T-helper 1 cell (primary cell): ENCODE measurements at regions not wholly inside any gene's neighbourhood (a gene's known extent, or its start where the extent isn't known, plus 50 kb on each side); places are given as distances from the start of the nearest gene placed in this dataset.
"Not testable (repeated sequence)": the region's sequence is repeated elsewhere in the genome, so short reads cannot be mapped to it uniquely, and the experiment has no call there.

ENCODE experiments used
- DNase-seq, 5 donors: peaks; one replicate each; pipeline ENCODE4 v3.0.0-alpha.2; 2012 to 2020

GRCh38 chr16:50497592-50497991 lies 50.6 kb upstream of the NKD1 start:
- DNase-seq = no peak

- DNase-seq = no peak
Observed at GRCh38 chr16:50496990-50497389, 51.2 kb upstream of the NKD1 start.

DNA sequence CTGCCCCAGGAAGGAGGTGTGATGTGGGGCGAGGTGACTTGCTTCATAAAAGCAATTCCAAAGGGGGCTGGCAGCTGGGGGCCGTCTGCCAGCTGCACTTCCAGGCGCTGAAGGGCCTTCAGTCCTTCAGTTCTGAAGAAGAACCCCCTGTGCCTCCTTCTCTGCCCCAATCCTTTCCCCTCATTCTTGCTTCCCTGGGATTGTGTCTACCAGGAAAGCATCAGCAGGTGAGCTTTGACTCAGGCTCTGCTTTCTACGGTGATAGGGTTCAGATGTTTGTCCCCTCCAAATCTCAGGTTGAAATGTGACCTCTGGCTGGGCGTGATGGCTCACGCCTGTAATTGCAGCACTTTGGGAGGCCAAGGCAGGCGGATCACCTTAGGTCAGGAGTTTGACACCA lies 52.5 kb upstream of the NKD1 start:
- DNase-seq = no peak

DNA sequence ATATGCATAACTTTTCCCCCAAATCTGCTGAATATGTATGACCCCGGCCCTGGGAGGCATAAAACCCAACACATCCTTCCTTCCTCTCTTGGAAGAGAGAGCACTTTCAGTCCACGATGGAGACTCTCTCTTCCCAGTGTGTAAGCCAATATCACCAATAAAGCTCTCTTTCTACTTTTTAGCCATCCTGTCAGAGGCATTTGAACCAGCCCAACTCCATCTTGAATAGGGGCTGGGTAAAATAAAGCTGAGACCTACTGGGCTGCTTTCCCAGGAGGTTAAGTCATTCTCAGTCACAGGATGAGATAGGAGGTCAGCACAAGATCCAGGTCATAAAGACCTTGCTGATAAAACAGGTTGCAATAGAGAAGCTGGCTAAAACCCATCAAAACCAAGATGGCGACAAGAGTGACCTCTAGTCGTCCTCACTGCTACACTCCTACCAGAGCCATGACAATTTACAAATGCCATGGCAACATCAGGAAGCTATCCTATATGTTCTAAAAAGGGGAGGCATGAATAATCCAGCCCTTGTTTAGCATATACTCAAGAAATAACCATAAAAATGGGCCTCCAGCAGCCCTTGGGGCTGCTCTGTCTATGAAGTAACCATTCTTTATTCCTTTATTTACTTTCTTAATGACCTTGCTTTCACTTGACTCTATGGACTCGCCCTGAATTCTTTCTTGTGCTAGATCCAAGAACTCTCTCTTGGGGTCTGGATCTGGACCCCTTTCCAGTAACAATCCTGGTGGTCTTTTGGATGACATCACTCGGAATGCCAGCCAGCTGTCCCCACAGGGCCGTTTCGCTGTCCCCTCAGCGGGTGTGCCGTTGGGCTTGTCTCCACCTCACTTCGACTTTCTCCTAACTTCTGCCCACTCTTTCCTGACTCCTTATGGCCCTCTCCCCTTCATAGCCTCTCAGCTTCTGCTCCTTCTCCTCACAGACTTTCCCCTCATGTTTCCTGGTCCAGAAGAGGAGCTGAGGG lies 53.4 kb upstream of the NKD1 start:
- DNase-seq = no peak

DNA sequence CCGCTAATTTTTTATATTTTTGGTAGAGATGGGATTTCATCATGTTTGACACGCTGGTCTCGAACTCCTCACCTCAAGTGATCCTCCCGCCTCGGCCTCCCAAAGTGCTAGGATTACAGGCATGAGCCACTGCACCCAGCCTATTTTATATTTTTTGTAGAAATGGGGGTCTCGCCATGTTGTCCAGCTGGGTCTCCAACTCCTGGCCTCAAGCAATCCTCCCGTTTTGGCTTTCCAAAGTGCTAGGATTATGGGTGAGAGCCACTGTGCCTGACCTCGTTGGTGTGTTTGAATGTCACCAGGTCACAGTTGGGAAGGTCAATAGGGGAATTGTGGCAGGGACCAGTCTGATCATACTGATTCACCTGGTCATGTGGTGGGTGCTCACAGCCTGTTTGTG lies 56.7 kb upstream of the NKD1 start:
- DNase-seq = no peak

DNA sequence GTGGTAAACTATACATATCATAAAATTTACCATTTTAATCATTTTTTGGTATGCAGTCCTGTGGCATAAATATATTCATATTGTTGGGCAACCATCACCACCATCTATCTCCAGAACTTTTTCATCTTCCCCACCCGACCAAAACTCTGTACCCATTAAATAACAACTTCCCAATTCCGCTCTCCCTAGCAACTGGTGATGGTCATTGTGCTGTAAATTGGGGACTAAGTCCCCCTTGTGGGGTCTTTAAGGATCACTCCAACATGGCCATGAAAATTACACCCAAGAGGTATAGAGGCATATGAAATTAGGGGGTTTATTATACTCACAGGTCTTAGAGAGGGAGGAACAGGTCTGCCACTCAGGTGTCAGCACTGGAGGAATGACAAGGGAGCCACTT lies 57.4 kb upstream of the NKD1 start:
- DNase-seq = no peak

DNA sequence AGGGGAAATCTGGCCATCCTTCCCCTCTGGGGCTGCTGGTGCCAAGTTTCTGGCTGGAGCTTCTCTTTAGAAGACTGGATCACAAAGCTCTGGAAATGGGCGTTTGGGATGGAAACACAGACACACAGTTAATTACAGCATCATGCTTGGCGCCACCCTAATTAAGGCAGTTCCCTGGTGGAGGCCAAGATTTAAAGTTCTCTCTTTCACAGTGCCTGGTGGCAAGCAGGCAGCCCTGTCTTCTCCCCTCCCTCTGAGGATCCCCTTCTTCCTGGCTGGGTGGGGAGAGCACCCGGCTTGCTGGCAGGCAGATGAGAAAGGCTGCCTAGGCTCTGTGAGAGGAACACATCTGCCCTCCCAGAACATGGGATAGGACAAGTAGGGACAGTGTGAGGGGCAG lies 59.0 kb upstream of the NKD1 start:
- no peak for DNase-seq

GRCh38 chr16:50487528-50487927 lies 60.7 kb upstream of the NKD1 start:
- DNase-seq = no peak

GRCh38 chr16:50486162-50486561 lies 62.0 kb upstream of the NKD1 start:
- not testable (repeated sequence) for DNase-seq

DNA sequence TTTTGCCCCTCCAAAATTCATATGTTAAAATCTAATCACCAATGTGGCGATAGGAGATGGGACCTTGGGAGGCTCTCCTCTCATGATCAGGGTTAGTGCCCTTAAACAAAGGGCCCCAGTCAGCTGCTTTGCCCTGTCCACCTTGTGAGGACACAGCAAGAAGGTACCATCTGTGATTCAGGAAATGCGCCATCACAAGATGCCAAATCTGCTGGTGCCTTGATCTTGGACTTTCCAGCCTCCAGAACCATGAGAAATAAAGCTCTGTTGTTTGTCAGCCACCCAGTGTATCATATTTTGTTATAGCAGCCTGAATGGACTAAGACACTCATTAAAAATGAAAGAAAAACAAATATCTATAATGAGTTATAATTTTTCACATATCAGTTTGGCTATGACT lies 63.0 kb upstream of the NKD1 start:
- no peak for DNase-seq

DNA sequence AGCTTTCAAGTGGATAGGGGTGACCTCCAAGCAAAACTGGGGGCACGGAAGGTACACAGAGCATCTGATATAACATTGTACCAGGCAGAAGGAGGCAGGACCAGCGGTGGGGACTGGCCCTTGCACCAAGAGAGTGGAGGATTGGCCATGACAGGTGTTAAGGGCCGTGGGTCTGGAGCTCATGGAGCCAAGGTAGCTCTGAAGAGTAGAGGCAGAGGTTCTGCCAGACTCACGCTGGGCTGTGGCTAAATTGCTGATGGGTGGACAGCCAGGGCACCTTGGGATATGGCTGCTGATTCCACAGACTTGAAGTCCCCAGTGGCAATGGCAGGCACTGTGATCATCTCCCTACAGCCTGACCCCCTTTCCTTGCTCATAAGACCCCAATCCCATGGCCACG lies 65.9 kb upstream of the NKD1 start:
- DNase-seq = no peak

DNA sequence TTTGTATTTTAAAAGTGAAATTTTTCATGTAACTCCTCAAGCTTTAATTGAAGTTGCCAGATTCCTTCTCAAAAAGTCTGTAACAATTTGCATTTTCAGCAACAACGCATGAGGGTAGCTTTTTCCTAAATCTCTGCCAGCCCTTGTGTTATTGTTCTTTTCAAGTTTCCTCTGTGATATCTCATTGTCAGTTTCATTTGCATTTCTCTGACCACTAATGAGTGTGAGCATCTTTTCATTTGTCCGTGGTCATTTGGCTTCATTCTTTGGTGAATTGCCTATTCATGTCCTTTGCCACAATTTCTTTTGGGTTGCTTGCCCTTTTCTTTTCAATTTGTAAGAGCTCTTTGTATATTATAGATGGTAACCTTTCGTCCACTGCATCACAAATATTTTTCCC lies 68.0 kb upstream of the NKD1 start:
- DNase-seq = no peak

GRCh38 chr16:50479771-50480170 lies 68.4 kb upstream of the NKD1 start:
- no peak for DNase-seq

- no peak for DNase-seq
Observed at GRCh38 chr16:50478773-50479149, 69.4 kb upstream of the NKD1 start.

GRCh38 chr16:50478075-50478772 lies 70.0 kb upstream of the NKD1 start:
- DNase-seq = no peak

DNA sequence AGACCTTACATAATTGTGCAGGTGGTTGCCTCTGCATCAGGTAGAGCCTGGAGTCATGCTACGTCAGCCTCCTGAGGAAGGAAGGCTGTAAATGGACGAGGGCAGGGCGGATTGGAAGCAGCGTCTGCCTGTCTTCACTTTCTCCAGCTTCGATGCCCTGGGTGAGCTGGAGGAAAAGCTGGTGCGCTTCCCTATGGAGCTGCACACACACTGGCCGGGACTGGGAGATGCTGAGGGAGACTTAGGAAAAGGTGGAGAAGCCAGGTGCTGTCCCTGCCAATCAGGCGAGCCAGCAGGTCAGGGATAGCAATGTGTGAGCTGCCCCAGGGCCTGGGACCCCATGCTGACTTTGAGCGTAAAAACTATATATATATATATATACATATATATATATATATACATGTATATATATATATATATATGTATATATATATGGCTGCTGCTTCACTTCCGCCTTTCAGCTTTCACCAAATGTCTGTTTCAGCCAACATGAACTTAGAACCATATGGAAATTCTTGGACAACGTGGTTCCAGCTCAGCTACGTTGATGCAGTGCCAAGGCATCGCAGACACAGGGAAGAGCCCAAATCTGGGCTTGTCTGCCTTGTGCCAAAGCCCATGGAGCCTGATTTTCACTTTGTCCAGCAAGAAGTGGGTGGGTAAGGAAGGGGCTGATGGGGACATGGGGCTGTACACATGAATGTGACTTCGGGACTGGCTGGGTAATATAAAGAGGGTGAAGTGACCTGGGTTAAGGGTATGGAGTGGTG lies 71.5 kb upstream of the NKD1 start:
- no peak for DNase-seq

DNA sequence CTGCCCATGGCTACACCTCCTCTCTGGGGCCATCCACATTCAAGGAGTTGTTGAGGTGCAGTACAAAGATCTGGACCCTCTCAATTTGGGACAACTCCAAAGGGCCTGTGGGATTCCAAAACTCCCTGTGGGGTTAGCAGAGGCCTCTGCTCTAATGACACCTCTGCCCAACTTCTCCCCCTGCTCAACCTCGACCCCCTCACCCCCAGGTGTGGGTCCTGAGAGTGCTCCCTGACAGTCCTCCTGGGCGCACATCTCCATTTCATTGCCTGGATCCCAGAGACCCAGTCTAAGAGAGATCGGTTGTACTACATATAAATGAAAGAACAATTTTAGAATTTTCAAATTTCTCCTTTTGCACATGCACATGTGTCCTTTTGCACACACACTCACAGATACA lies 73.0 kb upstream of the NKD1 start:
- no peak for DNase-seq

DNA sequence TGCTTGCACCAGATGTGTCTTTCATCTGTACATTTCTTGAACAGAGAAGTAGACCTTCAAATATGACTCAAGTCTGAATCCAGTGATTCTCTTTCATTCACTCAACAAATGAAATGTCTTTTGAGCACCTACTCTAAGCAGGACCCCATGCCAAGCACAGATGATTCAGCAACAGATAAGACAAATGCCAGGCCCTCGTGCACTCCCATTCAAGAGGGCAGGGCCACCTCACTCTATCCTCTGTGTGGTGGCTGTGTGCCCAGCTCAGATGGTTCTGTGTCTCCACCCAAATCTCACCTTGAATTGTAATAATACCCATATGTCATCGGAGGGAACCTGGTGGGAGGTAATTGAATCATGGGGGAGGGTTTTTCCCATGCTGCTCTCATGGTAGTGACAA lies 74.1 kb upstream of the NKD1 start:
- peak in 1 of 5 donors; percentile 18 for DNase-seq

DNA sequence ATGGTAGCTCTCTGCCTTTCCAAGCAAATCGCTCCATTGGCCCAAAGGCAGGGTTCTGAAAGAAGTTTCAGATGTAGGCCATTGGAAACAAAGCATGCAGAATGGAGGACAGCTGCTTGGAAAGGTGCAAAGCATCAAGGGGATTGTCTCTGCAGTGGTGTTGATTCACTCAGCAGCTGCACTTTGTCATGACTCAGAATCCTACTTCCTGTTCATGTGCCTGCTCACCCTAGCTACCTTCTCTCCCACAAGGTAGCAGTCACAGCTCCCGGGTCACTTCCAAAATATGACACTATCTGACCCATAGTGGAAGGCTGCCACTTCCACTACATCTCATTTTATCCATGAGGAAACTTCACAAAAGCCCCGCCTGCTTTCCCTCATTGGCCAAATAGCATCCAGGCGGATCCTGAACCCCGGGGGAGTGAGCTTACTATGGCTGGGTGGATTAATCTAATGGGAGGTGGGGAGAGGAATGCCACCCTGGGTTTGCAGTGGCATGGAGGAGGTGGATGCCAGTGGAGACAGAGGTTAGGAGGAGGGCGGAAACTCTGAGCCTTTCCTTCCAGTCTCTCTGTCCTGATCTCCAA lies 74.7 kb upstream of the NKD1 start:
- DNase-seq = peak in 1 of 5 donors; percentile 56

- no peak for DNase-seq
Observed at GRCh38 chr16:50472472-50472871, 75.7 kb upstream of the NKD1 start.

- no peak for DNase-seq
Observed at GRCh38 chr16:50470687-50471086, 77.5 kb upstream of the NKD1 start.

GRCh38 chr16:50469744-50470321 lies 78.4 kb upstream of the NKD1 start:
- DNase-seq = no peak
